Fibroblast of the aortic adventitia (primary cell): ENCODE measurements at regions not wholly inside any gene's neighbourhood (a gene's known extent, or its start where the extent isn't known, plus 50 kb on each side); places are given as distances from the start of the nearest gene placed in this dataset.

ENCODE experiments used
- DNase-seq: peaks from one replicate; pipeline ENCODE4 v3.0.0-alpha.2; 2010; ENCODE audit warnings: low read depth
- H3K4me3 ChIP-seq: 2 replicates; pipeline ENCODE4 v1.5.1; 2011; ENCODE audit warnings: low read depth, mild to moderate bottlenecking, control low read depth, low read length, moderate library complexity
- CTCF ChIP-seq: IDR thresholded peaks from 2 replicates; pipeline ENCODE4 v1.5.1; 2011; ENCODE audit warnings: mild to moderate bottlenecking, low read length, control low read depth, inconsistent platforms; ENCODE audit not compliant: insufficient read depth

DNA sequence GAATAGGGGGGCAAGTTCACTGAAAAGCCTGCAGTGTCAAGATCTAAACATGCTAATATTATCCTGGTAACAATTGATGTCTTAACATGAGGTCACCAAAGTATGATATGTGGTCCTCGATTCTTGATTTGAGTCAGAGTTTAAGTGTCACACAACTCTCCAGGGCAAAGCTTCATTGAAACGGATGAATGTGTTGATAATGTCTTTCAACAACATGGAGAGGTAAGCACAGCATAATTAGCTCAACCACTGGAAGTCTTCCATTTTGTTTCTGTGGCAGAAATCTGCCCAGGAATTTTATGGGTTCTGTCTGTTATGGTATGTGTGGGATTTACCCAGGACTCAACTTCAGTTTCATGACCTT is 591.5 kb downstream of the ZNF385D start:
- no peak for DNase-seq
- TF ChIP-seq CTCF: no peak
- no peak overlapping the region for H3K4me3 ChIP-seq

DNA sequence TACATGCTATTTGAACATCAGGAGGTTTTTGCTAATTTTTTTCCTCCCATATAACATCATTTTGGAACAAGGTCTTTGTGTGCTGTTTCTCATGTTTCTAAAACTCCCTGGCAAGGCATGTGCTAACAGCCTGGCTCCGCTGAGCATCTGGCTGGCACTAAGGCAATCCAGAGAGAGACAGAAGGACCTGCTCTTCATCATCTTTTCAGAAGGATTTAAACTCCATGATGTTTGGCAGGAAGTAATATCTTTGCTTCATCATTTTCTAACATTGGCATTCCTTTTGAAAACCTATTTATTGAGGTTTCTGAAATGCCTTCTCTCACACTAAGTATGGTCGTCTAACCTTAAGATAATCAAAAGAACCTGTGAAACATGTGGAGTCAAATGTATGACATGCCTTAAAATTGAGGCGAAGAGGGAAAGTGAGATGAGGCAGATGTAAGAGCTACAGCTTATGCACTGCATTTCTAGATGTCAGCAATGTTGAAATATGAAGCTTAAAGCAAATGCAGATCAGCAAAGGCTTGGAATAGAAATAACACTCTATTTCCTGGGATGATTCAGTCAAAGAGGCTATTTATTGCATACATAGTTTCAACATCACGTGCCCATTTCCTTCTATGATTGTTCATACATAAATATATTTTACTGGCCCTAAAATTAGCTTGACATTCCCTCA is 592.0 kb downstream of the ZNF385D start:
- no peak overlapping the region for H3K4me3 ChIP-seq
- no peak for TF ChIP-seq CTCF
- DNase-seq: peak; percentile 73

- no peak for DNase-seq
- no peak for TF ChIP-seq CTCF
- H3K4me3 ChIP-seq: no peak overlapping the region
Observed at GRCh38 chr3:21154911-21155310, 596.1 kb downstream of the ZNF385D start.

- H3K4me3 ChIP-seq: no peak overlapping the region
- DNase-seq: no peak
- no peak for TF ChIP-seq CTCF
Observed at GRCh38 chr3:21152555-21152954, 598.5 kb downstream of the ZNF385D start.

GRCh38 chr3:21142949-21143348 is 608.1 kb downstream of the ZNF385D start:
- H3K4me3 ChIP-seq: no peak overlapping the region
- DNase-seq: no peak
- no peak for TF ChIP-seq CTCF

DNA sequence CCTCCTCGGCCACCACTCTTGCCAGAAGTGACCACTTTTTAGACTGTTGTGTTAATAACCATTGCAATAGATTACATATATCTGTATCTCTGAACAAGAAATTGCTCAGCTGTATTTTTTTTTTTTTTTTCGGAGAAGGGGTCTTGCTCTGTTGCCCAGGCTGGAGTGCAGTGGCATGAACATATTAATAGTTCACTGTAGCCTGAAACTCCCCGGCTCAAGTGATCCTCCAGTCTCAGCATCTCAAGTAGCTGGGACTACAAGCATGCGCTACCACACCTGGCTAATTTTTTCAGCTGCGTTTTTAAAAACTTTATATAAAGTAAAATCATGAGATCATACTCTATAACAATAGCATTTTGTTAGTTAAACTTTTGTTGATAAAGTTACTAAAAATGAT is 609.0 kb downstream of the ZNF385D start:
- no peak for TF ChIP-seq CTCF
- DNase-seq: no peak
- no peak overlapping the region for H3K4me3 ChIP-seq

- no peak overlapping the region for H3K4me3 ChIP-seq
- TF ChIP-seq CTCF: no peak
- DNase-seq: no peak
Observed at GRCh38 chr3:21140785-21141184, 610.2 kb downstream of the ZNF385D start.
